Astrocyte of the spinal cord (primary cell): ENCODE measurements at regions not wholly inside any gene's neighbourhood (a gene's known extent, or its start where the extent isn't known, plus 50 kb on each side); places are given as distances from the start of the nearest gene placed in this dataset.

Experiments
- DNase-seq: peaks from one replicate; pipeline ENCODE4 v3.0.0; 2011; ENCODE audit warnings: low read depth, low spot score
- H3K4me3 ChIP-seq: 2 replicates; pipeline ENCODE4 v1.5.1; 2011; ENCODE audit warnings: low read depth, mild to moderate bottlenecking, low read length, moderate library complexity
- CTCF ChIP-seq: IDR thresholded peaks from 2 replicates; pipeline ENCODE4 v1.5.1; 2012; ENCODE audit warnings: low read depth, mild to moderate bottlenecking, low read length, inconsistent platforms
- in situ Hi-C: cut with HindIII; loops from 2 replicates; pipeline ENCODE4 v1.10.0; 2017; ENCODE audit warnings: low sequenced_read_pairs

- DNase-seq, result no peak
- in situ Hi-C loops, result no loop called here
- no peak overlapping the region for H3K4me3 ChIP-seq
- no peak for TF ChIP-seq CTCF
These were observed 300.3 kb downstream of the TAFA4 start for GRCh38 chr3:68631850-68632545.

GRCh38 chr3:68620211-68620610 is 312.1 kb downstream of the TAFA4 start:
- DNase-seq, result no peak
- no peak overlapping the region for H3K4me3 ChIP-seq
- in situ Hi-C loops, result no loop called here
- no peak for TF ChIP-seq CTCF

GRCh38 chr3:68614087-68614486 is 318.3 kb downstream of the TAFA4 start:
- DNase-seq, result no peak
- no peak for TF ChIP-seq CTCF
- no peak overlapping the region for H3K4me3 ChIP-seq
- in situ Hi-C loops, result no loop called here

GRCh38 chr3:68571321-68571720 is 361.0 kb downstream of the TAFA4 start:
- no peak for TF ChIP-seq CTCF
- no peak for DNase-seq
- in situ Hi-C loops, result no loop called here
- H3K4me3 ChIP-seq, result no peak overlapping the region

GRCh38 chr3:68560728-68561127 is 371.6 kb downstream of the TAFA4 start:
- no peak for DNase-seq
- TF ChIP-seq CTCF, result no peak
- H3K4me3 ChIP-seq, result no peak overlapping the region
- in situ Hi-C loops, result no loop called here

GRCh38 chr3:68535782-68536181 is 396.6 kb downstream of the TAFA4 start:
- no peak overlapping the region for H3K4me3 ChIP-seq
- in situ Hi-C loops, result no loop called here
- no peak for DNase-seq
- TF ChIP-seq CTCF, result no peak
